Stimulated activated CD8-positive, alpha-beta memory T cell treated with anti-CD3 and anti-CD28 coated beads, Interleukin-7, amount 100 ng/mL, for 24 hours (primary cell): ENCODE measurements at regions not wholly inside any gene's neighbourhood (a gene's known extent, or its start where the extent isn't known, plus 50 kb on each side); places are given as distances from the start of the nearest gene placed in this dataset.
"Not testable (repeated sequence)": the region's sequence is repeated elsewhere in the genome, so short reads cannot be mapped to it uniquely, and the experiment has no call there.

Experiments used
- DNase-seq: peaks from one replicate; pipeline ENCODE4 v3.0.0-alpha.2; 2020; ENCODE audit warnings: low read depth

GRCh38 chr6:1001655-1002349 is 308.9 kb upstream of the EXOC2 start:
- no peak for DNase-seq

- DNase-seq, result no peak
Measured at GRCh38 chr6:999552-999951, 306.6 kb upstream of the EXOC2 start.

GRCh38 chr6:998551-998950 is 305.6 kb upstream of the EXOC2 start:
- DNase-seq, result no peak

- no peak for DNase-seq
Measured at GRCh38 chr6:996271-996852, 303.4 kb upstream of the EXOC2 start.

- DNase-seq, result no peak
Measured at GRCh38 chr6:991192-991591, 298.3 kb upstream of the EXOC2 start.

- DNase-seq, result no peak
Measured at GRCh38 chr6:984031-984430, 291.1 kb upstream of the EXOC2 start.

GRCh38 chr6:978937-979685 is 286.2 kb upstream of the EXOC2 start:
- DNase-seq, result no peak

- DNase-seq, result not testable (repeated sequence)
Measured at GRCh38 chr6:977226-977625, 284.3 kb upstream of the EXOC2 start.

GRCh38 chr6:971981-972640 is 279.2 kb upstream of the EXOC2 start:
- DNase-seq, result no peak

GRCh38 chr6:968791-969190 is 275.9 kb upstream of the EXOC2 start:
- no peak for DNase-seq

- no peak for DNase-seq
Measured at GRCh38 chr6:967701-968100, 274.8 kb upstream of the EXOC2 start.

- no peak for DNase-seq
Measured at GRCh38 chr6:965343-965742, 272.4 kb upstream of the EXOC2 start.

GRCh38 chr6:963456-963855 is 270.5 kb upstream of the EXOC2 start:
- DNase-seq, result no peak

- DNase-seq, result no peak
Measured at GRCh38 chr6:961407-961960, 268.5 kb upstream of the EXOC2 start.

GRCh38 chr6:960356-960755 is 267.4 kb upstream of the EXOC2 start:
- DNase-seq, result no peak

GRCh38 chr6:958488-958887 is 265.5 kb upstream of the EXOC2 start:
- DNase-seq, result no peak

GRCh38 chr6:951399-952181 is 258.7 kb upstream of the EXOC2 start:
- no peak for DNase-seq

GRCh38 chr6:947235-947934 is 254.4 kb upstream of the EXOC2 start:
- no peak for DNase-seq

- no peak for DNase-seq
Measured at GRCh38 chr6:946546-946945, 253.6 kb upstream of the EXOC2 start.

GRCh38 chr6:939526-940252 is 246.8 kb upstream of the EXOC2 start:
- DNase-seq, result no peak
